Neural cell (in vitro differentiated cells): ENCODE measurements at regions not wholly inside any gene's neighbourhood (a gene's known extent, or its start where the extent isn't known, plus 50 kb on each side); places are given as distances from the start of the nearest gene placed in this dataset.

ENCODE experiments used
- H2AFZ ChIP-seq: fragments of 200-600, 300-800 bp; sonication (generic), shearing (Covaris generic); 2 replicates; pipeline ENCODE4 v1.6.0; 2014; ENCODE audit warnings: low read depth, mild to moderate bottlenecking, antibody characterized with exemption, low read length, moderate library complexity
- H3F3A ChIP-seq: fragments of 200-600 bp; shearing (Covaris generic); 2 replicates; pipeline ENCODE4 v1.6.1; 2016; ENCODE audit warnings: mild to moderate bottlenecking, moderate library complexity, mixed read lengths, antibody characterized with exemption, low read length; ENCODE audit not compliant: insufficient read depth, poor library complexity, severe bottlenecking
- H3K27ac ChIP-seq: fragments of 200-600, 300-800 bp; sonication (generic), shearing (Covaris generic); 2 replicates; pipeline ENCODE4 v1.5.1; 2014; ENCODE audit warnings: mild to moderate bottlenecking, low read length, moderate library complexity
- H3K27me3 ChIP-seq: fragments of 300-800, 200-600 bp; sonication (generic), shearing (Covaris generic); 2 replicates; pipeline ENCODE4 v1.6.0; 2014; ENCODE audit warnings: mild to moderate bottlenecking, low read depth, low read length, moderate library complexity; ENCODE audit not compliant: insufficient read depth
- H3K36me3 ChIP-seq: fragments of 300-800, 200-600 bp; sonication (generic), shearing (Covaris generic); 2 replicates; pipeline ENCODE4 v1.5.1; 2014; ENCODE audit warnings: mild to moderate bottlenecking, antibody characterized with exemption, low read length, moderate library complexity; ENCODE audit not compliant: insufficient read depth
- H3K4me2 ChIP-seq: fragments of 300-800, 200-600 bp; sonication (generic), shearing (Covaris generic); 2 replicates; pipeline ENCODE4 v1.6.0; 2014; ENCODE audit warnings: mild to moderate bottlenecking, low read length
- H3K4me3 ChIP-seq: fragments of 300-800, 200-600 bp; sonication (generic), shearing (Covaris generic); 2 replicates; pipeline ENCODE4 v1.5.1; 2014; ENCODE audit warnings: mild to moderate bottlenecking, low read length, moderate library complexity
- H3K79me2 ChIP-seq: fragments of 200-600 bp; shearing (Covaris generic); replicated peaks from 2 replicates; pipeline ENCODE4 v1.6.0; 2014; ENCODE audit warnings: mild to moderate bottlenecking, low read length, moderate library complexity; ENCODE audit not compliant: insufficient read depth
- H3K9ac ChIP-seq: fragments of 300-800, 200-600 bp; sonication (generic), shearing (Covaris generic); 2 replicates; pipeline ENCODE4 v1.6.1; 2016; ENCODE audit warnings: mild to moderate bottlenecking, low read length, mixed read lengths
- H3K9me2 ChIP-seq: fragments of 200-600 bp; shearing (Covaris generic); 2 replicates; pipeline ENCODE4 v1.6.1; 2016; ENCODE audit warnings: mild to moderate bottlenecking, low read length, mixed read lengths; ENCODE audit not compliant: insufficient read depth
- H3K9me3 ChIP-seq: fragments of 200-600, 300-800 bp; sonication (generic), shearing (Covaris generic); 2 replicates; pipeline ENCODE4 v1.6.1; 2016; ENCODE audit warnings: mild to moderate bottlenecking, mixed run types, low read length, moderate library complexity, mixed read lengths
- H4K20me1 ChIP-seq: fragments of 200-600 bp; shearing (Covaris generic); 2 replicates; pipeline ENCODE4 v1.6.1; 2016; ENCODE audit warnings: mild to moderate bottlenecking, mixed run types; ENCODE audit not compliant: insufficient read depth
- CTCF ChIP-seq: fragments of 450-650 bp; IDR thresholded peaks from 2 replicates; pipeline ENCODE4 v1.5.1; 2014; ENCODE audit warnings: antibody characterized with exemption, mild to moderate bottlenecking, moderate library complexity; ENCODE audit not compliant: poor library complexity, severe bottlenecking
- EP300 ChIP-seq: fragments of 450-650 bp; conservative IDR thresholded peaks from 2 replicates; pipeline ENCODE4 v1.6.1; 2014; ENCODE audit warnings: antibody characterized with exemption, mild to moderate bottlenecking, moderate library complexity; ENCODE audit not compliant: poor library complexity, severe bottlenecking
- EZH2 ChIP-seq: fragments of 200-600, 300-800 bp; shearing (Covaris generic), sonication (generic); IDR thresholded peaks from 2 replicates; pipeline ENCODE4 v1.6.1; 2014; ENCODE audit warnings: antibody characterized with exemption, low read length, borderline replicate concordance, mild to moderate bottlenecking; ENCODE audit not compliant: insufficient read depth, poor library complexity, severe bottlenecking
- MXI1 ChIP-seq: fragments of 450-650 bp; conservative IDR thresholded peaks from 2 replicates; pipeline ENCODE4 v1.6.1; 2014; ENCODE audit warnings: antibody characterized with exemption, mild to moderate bottlenecking; ENCODE audit not compliant: poor library complexity, severe bottlenecking
- POLR2AphosphoS5 ChIP-seq: IDR thresholded peaks from 2 replicates; pipeline ENCODE4 v1.6.1; 2012
- RAD21 ChIP-seq: fragments of 450-650 bp; conservative IDR thresholded peaks from 2 replicates; pipeline ENCODE4 v1.6.1; 2014; ENCODE audit warnings: antibody characterized with exemption, mild to moderate bottlenecking, moderate library complexity
- REST ChIP-seq: IDR thresholded peaks from 2 replicates; pipeline ENCODE4 v1.6.1; 2012; ENCODE audit warnings: borderline replicate concordance
- SMC3 ChIP-seq: fragments of 450-650 bp; conservative IDR thresholded peaks from 2 replicates; pipeline ENCODE4 v1.6.1; 2014; ENCODE audit warnings: antibody characterized with exemption, mild to moderate bottlenecking, moderate library complexity; ENCODE audit not compliant: poor library complexity
- TAF1 ChIP-seq: IDR thresholded peaks from 2 replicates; pipeline ENCODE4 v1.6.1; 2012; ENCODE audit warnings: low read depth

- TF ChIP-seq SMC3, result no peak
- no peak for TF ChIP-seq CTCF
- no peak for TF ChIP-seq EP300
- no peak for TF ChIP-seq REST
- no peak for TF ChIP-seq TAF1
- no peak for TF ChIP-seq EZH2
- TF ChIP-seq MXI1, result no peak
- no peak for TF ChIP-seq RAD21
- TF ChIP-seq POLR2AphosphoS5, result no peak
- Histone ChIP-seq H3K79me2 (no peaks in the 10 kb centered on the region), H3K9me3 (no peaks in the 10 kb centered on the region), H2AFZ (no peak overlapping the region), H3K4me2 (no peak overlapping the region), H3K27me3 (no peaks in the 10 kb centered on the region), H3F3A (no peaks in the 10 kb centered on the region), H3K36me3 (no peaks in the 10 kb centered on the region), H3K4me3 (no peak overlapping the region), H4K20me1 (no peaks in the 10 kb centered on the region), H3K9ac (no peak overlapping the region), H3K9me2 (no peaks in the 10 kb centered on the region), H3K27ac (no peak overlapping the region)
Observed at GRCh38 chr3:191781044-191781443, 320.1 kb downstream of the PYDC2 start.

- TF ChIP-seq EZH2 (no peak), EP300 (no peak), SMC3 (no peak), REST (no peak), CTCF (no peak), POLR2AphosphoS5 (no peak), MXI1 (no peak), RAD21 (no peak)
- H3K9me2 ChIP-seq, result no peaks in the 10 kb centered on the region
- no peaks in the 10 kb centered on the region for H4K20me1 ChIP-seq
- H3K79me2 ChIP-seq, result no peaks in the 10 kb centered on the region
- H3K4me3 ChIP-seq, result no peak overlapping the region
- no peaks in the 10 kb centered on the region for H3F3A ChIP-seq
- H3K36me3 ChIP-seq, result no peaks in the 10 kb centered on the region
- no peaks in the 10 kb centered on the region for H3K9me3 ChIP-seq
- no peak overlapping the region for H3K27ac ChIP-seq
- H3K4me2 ChIP-seq, result no peak overlapping the region
- no peak overlapping the region for H3K9ac ChIP-seq
- no peak overlapping the region for H2AFZ ChIP-seq
- no peaks in the 10 kb centered on the region for H3K27me3 ChIP-seq
Observed at GRCh38 chr3:191783024-191783423, 322.1 kb downstream of the PYDC2 start.
